Pancreas (tissue), 10 donors: ENCODE measurements at regions not wholly inside any gene's neighbourhood (a gene's known extent, or its start where the extent isn't known, plus 50 kb on each side); places are given as distances from the start of the nearest gene placed in this dataset.
"Not testable (repeated sequence)": the region's sequence is repeated elsewhere in the genome, so short reads cannot be mapped to it uniquely, and the experiment has no call there.

Experiments
- ATAC-seq, 4 donors: fragments of 200-7000 bp; cut with Tn5 transposase; one replicate each; pipeline versions ENCODE4 v1.8.0 to v1.9.1; 2020; ENCODE audit warnings: mild to moderate bottlenecking in 4 of 4, moderate library complexity in 4 of 4
- DNase-seq, 6 donors: peaks; one replicate each; pipeline ENCODE4 v3.0.0-alpha.2; 2020
- FAIRE-seq: peaks from 2 replicates; lab custom pipeline; 2012; peaks lifted over from hg19 to GRCh38; lab: Jason Lieb, UNC
- H3K27ac ChIP-seq, 4 donors: fragments of 200-600 bp; sonication (generic); 1 replicate in 3 of 4; 2 replicates in 1 of 4; pipeline versions ENCODE4 v1.5.0 to v1.8.0; 2020
- H3K27me3 ChIP-seq, 4 donors: fragments of 200-600 bp; one replicate each; pipeline ENCODE4 v1.8.0; 2021
- H3K36me3 ChIP-seq, 3 donors: fragments of 200-600 bp; sonication (generic) in 1 of 3; one replicate each; pipeline versions ENCODE4 v1.5.0 to v1.8.0; 2020 to 2021
- H3K4me1 ChIP-seq, 3 donors: fragments of 200-600 bp; one replicate each; pipeline ENCODE4 v1.8.0; 2021
- H3K4me3 ChIP-seq, 4 donors: fragments of 200-600 bp; sonication (generic) in 2 of 4; one replicate each; pipeline versions ENCODE4 v1.5.0 to v1.8.0; 2020 to 2021
- H3K9me3 ChIP-seq, 4 donors: fragments of 200-600 bp; one replicate each; pipeline ENCODE4 v1.8.0; 2021
- CTCF ChIP-seq, 4 donors: fragments of 200-600 bp; sonication (generic) in 3 of 4; IDR thresholded peaks; one replicate each; pipeline versions ENCODE4 v1.5.0 to v1.8.0; 2021; ENCODE audit warnings: antibody characterized with exemption in 4 of 4
- WGBS, 2 donors: extraction: QIAGEN DNeasy Blood & Tissue Kit; methylation state at CpG; one replicate each; pipeline ENCODE4 v1.1.7; 2013; 5-methylcytosine and 5-hydroxymethylcytosine counted together
- intact Hi-C, 3 donors: fragments of 100-400 bp; cut with DNase I; formaldehyde crosslinking; loops; one replicate each; pipeline versions ENCODE4 v1.11.1 to v1.14.2; 2022
- donor health status: healthy with polysubstance abuse.
- donor health status: DM: no; HTN: no; CAD: no; lungs with moderate emphysema.
- donor health status: DM: no; HTN: no; CAD: no.
- donor health status: control.
- donor health status: control.
- donor health status: Bipolar disorder and iron deficiency.
- donor health status: DM: yes; HTN: yes; CAD: no.
- donor health status: DM: no; HTN: no; CAD: no.
- donor health status: DM: no; HTN: no; CAD: no.
- donor health status: DM: yes; HTN: yes; CAD: no.

GRCh38 chr7:49487830-49488140 lies 285.7 kb upstream of the VWC2 start:
- intact Hi-C loops: loop anchor here in 1 of 3 donors (5.0 kb wide), 1 partner anchor 125 kb away; no protein-coding TSS in a partner anchor
- WGBS, 2 donors: 54 to 60% methylated on average over 3 of the region's 3 CpGs

DNA sequence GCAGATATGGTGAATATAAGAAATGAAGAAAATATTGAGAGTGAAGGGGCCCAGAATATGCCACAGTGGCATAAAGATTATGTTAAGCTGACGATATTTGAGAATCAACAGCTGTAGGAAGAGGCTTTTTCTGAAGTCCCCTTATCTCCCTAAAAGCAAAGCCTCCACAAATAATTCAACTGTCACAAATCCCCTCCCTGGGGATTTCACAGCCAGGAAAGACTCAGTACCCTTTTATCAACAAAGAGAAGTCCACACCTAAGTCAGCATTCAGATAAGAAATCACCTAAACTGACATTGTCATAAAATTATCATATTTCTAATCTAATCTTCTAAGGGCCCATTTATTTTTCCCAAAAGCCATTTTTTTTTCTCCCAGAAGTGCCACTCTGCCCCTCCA lies 284.9 kb upstream of the VWC2 start:
- intact Hi-C loops: loop anchor here in 1 of 3 donors (5.0 kb wide), 1 partner anchor 124 kb away; no protein-coding TSS in a partner anchor
- H3K27ac ChIP-seq: no peak overlapping the region
- no peaks in the 10 kb centered on the region for H3K36me3 ChIP-seq
- DNase-seq (no peak), ATAC-seq (no peak), FAIRE-seq (no peak)
- H3K9me3 ChIP-seq: no peaks in the 10 kb centered on the region
- WGBS, 2 donors: 49 to 58% methylated on average over 1 of the region's 1 CpG
- no peak for TF ChIP-seq CTCF (IDR thresholded peaks at IDR 0.05)
- H3K4me1 ChIP-seq: no peaks in the 10 kb centered on the region
- no peak overlapping the region for H3K4me3 ChIP-seq
- H3K27me3 ChIP-seq: no peaks in the 10 kb centered on the region

More at GRCh38 chr7:49487830-49488140, 285.7 kb upstream of the VWC2 start:
- Histone ChIP-seq H3K27ac (no peak overlapping the region), H3K4me1 (no peaks in the 10 kb centered on the region), H3K9me3 (no peaks in the 10 kb centered on the region), H3K36me3 (no peaks in the 10 kb centered on the region), H3K4me3 (no peak overlapping the region), H3K27me3 (no peaks in the 10 kb centered on the region)
- TF ChIP-seq CTCF (IDR thresholded peaks at IDR 0.05): no peak
- FAIRE-seq: no peak
- no peak for DNase-seq
- no peak for ATAC-seq

DNA sequence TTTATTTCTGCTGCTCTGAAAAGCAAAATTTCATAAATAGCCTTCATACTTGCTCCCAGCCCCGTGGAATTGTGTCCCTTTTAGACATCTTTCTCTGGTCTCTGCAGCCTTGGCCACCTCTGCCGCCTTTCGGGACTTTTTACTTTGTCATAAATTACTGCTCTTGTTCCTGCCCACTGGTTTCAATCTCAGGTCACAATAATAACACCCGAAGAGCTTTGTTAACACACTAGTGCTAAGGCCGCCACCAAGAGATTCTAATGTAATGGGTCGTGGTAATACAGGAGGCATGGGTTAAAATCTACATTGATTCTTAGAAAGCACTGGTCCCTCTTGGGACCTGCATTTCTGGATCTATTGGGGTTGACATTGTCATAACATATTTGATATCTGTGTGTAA lies 276.0 kb upstream of the VWC2 start:
- Histone ChIP-seq H3K27ac (no peak overlapping the region), H3K36me3 (no peaks in the 10 kb centered on the region), H3K4me1 (no peaks in the 10 kb centered on the region), H3K4me3 (no peak overlapping the region), H3K9me3 (no peaks in the 10 kb centered on the region), H3K27me3 (no peaks in the 10 kb centered on the region)
- DNase-seq (no peak), FAIRE-seq (no peak), ATAC-seq (no peak)
- WGBS, 2 donors: 72 to 78% methylated on average over 6 of the region's 6 CpGs
- intact Hi-C loops: no loop called here
- TF ChIP-seq CTCF (IDR thresholded peaks at IDR 0.05): no peak

DNA sequence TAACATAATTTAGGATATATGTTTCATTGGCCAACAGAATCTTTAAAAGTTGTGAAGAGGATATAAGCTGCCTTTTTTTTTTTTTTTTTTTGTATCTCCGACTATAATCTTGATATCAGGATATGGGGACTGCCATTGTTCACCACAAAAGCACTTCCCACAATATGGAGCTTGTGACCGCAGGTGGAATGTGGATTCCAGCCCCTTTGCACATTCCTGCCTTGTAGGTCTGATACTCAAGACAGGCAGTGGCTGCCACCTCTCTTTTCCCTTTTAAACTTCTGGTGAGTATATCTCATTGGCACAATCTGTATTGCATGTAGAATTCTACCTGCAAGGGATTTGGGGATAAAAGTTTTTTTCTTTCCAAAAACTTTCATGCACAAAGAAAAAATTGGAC lies 272.7 kb upstream of the VWC2 start:
- FAIRE-seq (no peak), DNase-seq (no peak), ATAC-seq (no peak)
- Histone ChIP-seq H3K27ac (no peak overlapping the region), H3K27me3 (no peaks in the 10 kb centered on the region), H3K36me3 (no peaks in the 10 kb centered on the region), H3K4me3 (no peak overlapping the region), H3K9me3 (no peaks in the 10 kb centered on the region), H3K4me1 (no peaks in the 10 kb centered on the region)
- intact Hi-C loops: no loop called here
- WGBS, 2 donors: 73 to 83% methylated on average over 2 of the region's 2 CpGs
- no peak for TF ChIP-seq CTCF (IDR thresholded peaks at IDR 0.05)

- FAIRE-seq, H3K27ac ChIP-seq, ATAC-seq, H3K9me3 ChIP-seq, H3K4me1 ChIP-seq, H3K36me3 ChIP-seq, DNase-seq, H3K4me3 ChIP-seq, H3K27me3 ChIP-seq, intact Hi-C loops: not testable (repeated sequence)
- 33 to 43% methylated on average over 2 of the region's 2 CpGs for WGBS, 2 donors
Observed at GRCh38 chr7:49507206-49507605, 266.2 kb upstream of the VWC2 start.

- no peak for TF ChIP-seq CTCF (IDR thresholded peaks at IDR 0.05)
Observed at GRCh38 chr7:49513911-49514310, 259.5 kb upstream of the VWC2 start.

More at GRCh38 chr7:49513911-49514310, 259.5 kb upstream of the VWC2 start:
- DNase-seq (no peak), ATAC-seq (no peak), FAIRE-seq (no peak)
- H3K27ac ChIP-seq: no peak overlapping the region
- H3K27me3 ChIP-seq: no peaks in the 10 kb centered on the region
- H3K4me1 ChIP-seq: no peaks in the 10 kb centered on the region
- H3K9me3 ChIP-seq: no peaks in the 10 kb centered on the region
- no peaks in the 10 kb centered on the region for H3K36me3 ChIP-seq
- 7 to 11% methylated on average over 4 of the region's 4 CpGs for WGBS, 2 donors
- intact Hi-C loops: no loop called here
- no peak overlapping the region for H3K4me3 ChIP-seq
